ENCODE measurements at regions not wholly inside any gene's neighbourhood (a gene's known extent, or its start where the extent isn't known, plus 50 kb on each side); places are given as distances from the start of the nearest gene placed in this dataset.

- no peak overlapping the region for H3K4me3 ChIP-seq (ENCODE audit: low read depth, low read length)
- TF ChIP-seq CTCF (IDR thresholded peaks at IDR 0.05; ENCODE audit: insufficient read depth, low read depth, low read length, missing control alignments): no peak
- DNase-seq (ENCODE audit: low read depth): no peak
These were observed 51.0 kb upstream of the PHF24 start for GRCh38 chr9:34907044-34907443.

DNA sequence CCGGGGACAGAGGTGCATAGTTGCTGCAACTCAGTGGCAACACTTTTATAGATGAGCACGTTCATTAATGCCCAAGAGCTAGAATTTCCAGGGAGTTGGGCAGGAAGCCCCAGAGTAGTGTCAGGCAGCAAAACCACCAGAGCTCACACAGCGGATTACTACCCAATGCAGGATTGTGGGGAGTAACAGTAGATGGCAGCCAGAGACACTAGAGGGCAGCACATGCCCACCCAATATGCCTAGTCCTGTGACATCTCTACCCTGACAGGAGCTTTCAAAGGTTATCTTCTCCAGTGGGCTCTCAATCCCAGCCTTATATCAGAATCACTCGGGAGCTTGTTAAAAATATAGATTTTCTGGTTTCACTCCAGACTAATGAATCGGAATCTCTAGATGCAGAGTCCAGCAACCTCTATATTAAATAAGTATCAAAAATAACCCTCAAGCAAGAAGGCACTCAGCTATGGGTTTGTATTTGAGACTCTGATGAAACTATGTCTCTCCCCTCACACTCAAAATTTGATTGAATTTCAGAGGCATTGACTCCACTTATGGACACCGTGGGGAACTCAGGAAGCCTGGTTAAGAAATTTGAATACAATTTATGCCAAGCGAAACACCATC, 58.4 kb upstream of the PHF24 start:
- peak; percentile 80 for DNase-seq (ENCODE audit: low read depth)
- no peak overlapping the region for H3K4me3 ChIP-seq (ENCODE audit: low read depth, low read length)
- TF ChIP-seq CTCF (IDR thresholded peaks at IDR 0.05; ENCODE audit: insufficient read depth, low read depth, low read length, missing control alignments): peak; percentile 89

DNA sequence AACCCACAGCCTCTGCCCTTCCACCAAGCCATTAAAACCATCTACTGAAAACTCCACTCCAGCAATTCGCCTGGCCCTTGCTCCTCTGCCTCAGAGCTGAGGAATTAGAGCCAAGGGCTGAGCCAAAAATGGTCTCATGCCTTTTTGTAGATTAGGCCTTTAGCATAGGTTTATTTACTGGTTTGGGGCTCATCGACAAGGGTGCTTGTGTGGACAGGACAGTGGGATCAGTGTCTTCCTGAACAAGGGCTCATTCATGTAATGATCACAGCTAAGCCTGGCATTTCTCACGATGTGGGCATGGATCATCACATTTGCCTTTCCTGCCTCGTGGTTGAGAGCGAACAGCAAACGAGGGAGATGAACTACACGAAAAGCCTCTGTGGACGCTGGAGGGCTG, 59.2 kb upstream of the PHF24 start:
- no peak for TF ChIP-seq CTCF (IDR thresholded peaks at IDR 0.05; ENCODE audit: insufficient read depth, low read depth, low read length, missing control alignments)
- DNase-seq (ENCODE audit: low read depth): no peak

DNA sequence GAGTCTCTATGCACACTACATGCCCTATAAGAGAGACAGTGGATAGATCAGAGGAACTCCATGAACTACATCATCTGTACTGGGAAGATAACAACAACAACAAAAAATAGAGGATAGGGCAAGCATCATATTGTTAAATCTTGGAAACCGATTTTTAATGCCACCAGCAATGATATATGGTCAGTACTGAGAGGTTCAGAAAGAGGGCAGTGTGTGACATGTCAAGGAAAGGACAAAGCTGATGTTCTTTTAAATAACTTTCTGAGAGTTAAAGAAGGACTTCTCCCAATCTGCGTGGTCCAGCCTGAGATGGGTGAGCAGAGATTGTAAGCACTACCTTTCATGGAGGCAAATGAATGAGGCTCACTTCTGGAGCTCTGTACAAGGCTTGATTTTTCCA, 62.0 kb upstream of the PHF24 start:
- TF ChIP-seq CTCF (IDR thresholded peaks at IDR 0.05; ENCODE audit: insufficient read depth, low read depth, low read length, missing control alignments): no peak
- no peak for DNase-seq (ENCODE audit: low read depth)
- H3K4me3 ChIP-seq (ENCODE audit: low read depth, low read length): no peak overlapping the region

More for the DNA sequence above, 59.2 kb upstream of the PHF24 start:
- H3K4me3 ChIP-seq (ENCODE audit: low read depth, low read length): no peak overlapping the region

GRCh38 chr9:34892886-34893285, 65.2 kb upstream of the PHF24 start:
- no peak for TF ChIP-seq CTCF (IDR thresholded peaks at IDR 0.05; ENCODE audit: insufficient read depth, low read depth, low read length, missing control alignments)
- no peak for DNase-seq (ENCODE audit: low read depth)
- no peak overlapping the region for H3K4me3 ChIP-seq (ENCODE audit: low read depth, low read length)

DNA sequence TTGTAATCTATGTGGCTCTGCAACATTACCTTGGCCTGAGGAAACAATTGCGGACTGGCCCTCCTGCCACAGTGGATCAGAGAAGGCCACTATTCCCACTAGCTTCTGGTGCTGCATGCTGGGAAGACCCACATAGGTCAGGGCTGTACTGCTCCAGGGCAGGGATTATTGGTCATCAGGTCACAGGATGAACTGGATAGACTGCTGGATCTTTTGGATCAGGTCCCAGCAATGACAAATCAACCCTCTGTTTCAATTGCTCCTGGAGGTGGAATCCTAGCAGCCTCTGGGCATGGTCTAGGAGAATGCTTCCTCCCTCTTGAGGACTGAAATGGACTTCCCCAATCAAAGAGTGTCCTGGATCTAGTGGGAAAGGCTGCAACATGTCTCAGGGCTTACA, 66.7 kb upstream of the PHF24 start:
- TF ChIP-seq CTCF (IDR thresholded peaks at IDR 0.05; ENCODE audit: insufficient read depth, low read depth, low read length, missing control alignments): no peak
- no peak for DNase-seq (ENCODE audit: low read depth)
- H3K4me3 ChIP-seq (ENCODE audit: low read depth, low read length): no peak overlapping the region

DNA sequence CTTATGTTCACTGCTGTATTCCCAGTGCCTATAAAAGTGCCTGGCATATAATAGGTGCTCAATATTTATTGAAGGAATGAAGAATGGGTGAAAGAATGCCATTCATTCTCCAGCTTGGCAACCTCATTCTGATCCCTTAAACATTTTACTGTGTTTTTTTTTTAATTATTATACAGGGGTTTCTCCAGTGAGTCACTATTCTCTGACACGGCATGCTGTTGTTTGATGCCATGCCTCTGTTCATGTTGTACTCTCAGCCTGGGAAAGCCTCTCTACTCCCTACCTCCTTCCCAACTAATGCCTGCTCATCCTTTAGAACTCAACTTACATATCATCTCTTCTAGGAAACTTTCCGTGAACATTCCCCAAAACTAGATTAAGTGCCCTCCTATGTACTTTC, 70.2 kb upstream of the PHF24 start:
- H3K4me3 ChIP-seq (ENCODE audit: low read depth, low read length): no peak overlapping the region
- no peak for DNase-seq (ENCODE audit: low read depth)
- no peak for TF ChIP-seq CTCF (IDR thresholded peaks at IDR 0.05; ENCODE audit: insufficient read depth, low read depth, low read length, missing control alignments)

Data from GM12865 (cell line).